WI38 (cell line): ENCODE measurements at regions not wholly inside any gene's neighbourhood (a gene's known extent, or its start where the extent isn't known, plus 50 kb on each side); places are given as distances from the start of the nearest gene placed in this dataset.

Source experiments
- H3K4me3 ChIP-seq: 2 replicates; pipeline ENCODE4 v1.5.1; 2011; ENCODE audit warnings: low read depth, mild to moderate bottlenecking, control low read depth, low read length
- CTCF ChIP-seq: IDR thresholded peaks from 2 replicates; pipeline ENCODE4 v1.5.1; 2012; ENCODE audit warnings: low read depth, mild to moderate bottlenecking, control low read depth, low read length

DNA sequence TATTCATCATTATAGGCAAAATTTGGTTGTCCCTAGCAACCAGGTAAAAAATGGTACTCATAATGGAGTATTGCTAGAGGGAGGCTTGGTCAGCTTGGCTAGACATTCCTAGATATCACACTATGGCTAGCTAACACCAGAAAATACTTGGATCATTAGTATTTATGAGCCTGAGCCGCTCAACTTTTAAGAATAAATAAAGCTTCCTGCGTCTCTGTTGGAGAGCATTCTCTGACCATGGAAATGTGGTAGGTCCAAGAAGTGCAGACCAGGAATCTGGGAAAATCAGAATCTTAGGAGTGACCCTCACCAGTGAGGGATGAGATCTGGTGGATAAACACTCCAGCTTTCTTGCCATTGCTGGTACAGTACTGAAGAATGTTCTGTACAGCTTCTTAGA lies 157.6 kb upstream of the AGR3 start:
- no peak overlapping the region for H3K4me3 ChIP-seq
- TF ChIP-seq CTCF, result no peak

DNA sequence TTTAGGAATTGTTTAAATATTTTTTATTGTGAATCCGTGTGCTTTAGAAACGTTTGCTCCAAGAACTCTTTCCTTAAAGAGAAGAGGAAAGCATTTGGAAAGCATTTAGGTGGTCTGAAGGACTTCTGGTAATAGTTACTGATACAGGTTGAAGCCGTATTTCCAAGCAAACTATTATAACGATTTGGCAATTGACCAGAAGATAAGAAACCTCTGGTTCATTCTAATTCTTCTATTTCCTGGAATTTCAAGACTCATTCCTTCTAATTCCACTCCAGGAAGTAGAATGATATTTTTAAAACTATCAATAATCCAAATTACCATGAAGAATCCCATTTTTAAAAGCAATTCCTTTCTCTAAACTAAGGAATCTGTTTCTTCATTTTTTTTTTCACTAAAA lies 158.9 kb upstream of the AGR3 start:
- no peak overlapping the region for H3K4me3 ChIP-seq
- no peak for TF ChIP-seq CTCF

- no peak overlapping the region for H3K4me3 ChIP-seq
- TF ChIP-seq CTCF, result no peak
These were observed 159.5 kb upstream of the AGR3 start for GRCh38 chr7:17041324-17041723.

GRCh38 chr7:17042211-17042610 lies 160.4 kb upstream of the AGR3 start:
- H3K4me3 ChIP-seq, result no peak overlapping the region
- TF ChIP-seq CTCF, result no peak

DNA sequence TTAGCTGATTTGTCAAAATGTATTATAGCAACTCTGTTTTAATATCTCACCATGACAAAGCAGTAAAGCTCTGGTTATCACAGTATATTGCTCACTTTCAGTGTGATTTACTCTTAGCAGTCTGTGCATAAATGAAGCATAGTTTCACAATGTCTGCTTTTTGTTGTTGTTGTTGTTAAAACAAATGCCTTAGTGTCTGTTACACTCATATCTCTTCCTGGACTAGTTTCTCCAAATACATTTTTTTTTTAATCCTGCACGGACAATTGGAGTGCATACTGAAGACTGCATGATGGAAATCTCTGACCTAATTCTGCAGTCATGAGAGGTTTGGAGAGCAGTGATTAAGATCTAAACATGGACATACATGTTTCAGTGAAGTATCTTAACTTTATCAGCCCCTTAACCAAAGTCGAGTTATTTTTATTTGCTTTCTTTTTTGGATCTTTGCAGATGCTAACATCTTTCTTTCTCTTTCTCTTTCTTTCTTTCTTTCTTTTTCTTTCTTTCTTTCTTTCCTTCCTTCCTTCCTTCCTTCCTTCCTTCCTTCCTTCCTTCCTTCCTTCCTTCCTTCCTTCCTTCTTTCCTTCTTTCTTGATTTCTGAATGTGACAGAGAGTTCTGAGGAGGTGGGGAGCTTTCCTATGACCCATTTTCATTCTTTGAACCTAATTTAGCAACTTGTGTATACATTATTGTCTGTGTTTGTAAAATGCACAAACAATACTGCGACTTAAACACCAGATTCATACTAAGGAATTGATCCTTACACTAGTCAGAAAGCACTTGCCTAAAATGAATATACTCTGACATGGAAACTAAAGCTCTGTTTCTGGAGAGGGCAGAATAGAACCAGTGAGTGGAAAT lies 161.5 kb upstream of the AGR3 start:
- no peak for TF ChIP-seq CTCF
- H3K4me3 ChIP-seq, result no peak overlapping the region

DNA sequence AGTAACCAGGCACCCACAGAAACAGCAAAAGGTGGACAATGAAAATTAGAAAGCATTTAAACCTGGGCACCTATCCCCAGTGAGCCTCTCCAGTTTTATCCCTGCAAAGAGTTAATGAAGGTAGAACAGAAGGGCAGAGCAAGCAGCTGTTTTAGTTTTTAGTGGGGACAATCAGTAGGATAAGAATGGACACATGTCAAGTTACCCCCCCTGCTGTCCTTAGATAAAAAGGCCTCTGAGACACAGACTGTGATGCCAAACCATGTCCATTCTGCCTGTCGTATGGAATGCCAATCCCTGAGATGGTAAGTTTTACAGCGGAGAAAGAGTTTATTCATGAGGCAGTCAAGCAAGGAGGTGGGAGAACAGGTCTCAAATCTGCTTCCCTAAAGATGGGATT lies 162.6 kb upstream of the AGR3 start:
- no peak overlapping the region for H3K4me3 ChIP-seq
- TF ChIP-seq CTCF, result no peak

DNA sequence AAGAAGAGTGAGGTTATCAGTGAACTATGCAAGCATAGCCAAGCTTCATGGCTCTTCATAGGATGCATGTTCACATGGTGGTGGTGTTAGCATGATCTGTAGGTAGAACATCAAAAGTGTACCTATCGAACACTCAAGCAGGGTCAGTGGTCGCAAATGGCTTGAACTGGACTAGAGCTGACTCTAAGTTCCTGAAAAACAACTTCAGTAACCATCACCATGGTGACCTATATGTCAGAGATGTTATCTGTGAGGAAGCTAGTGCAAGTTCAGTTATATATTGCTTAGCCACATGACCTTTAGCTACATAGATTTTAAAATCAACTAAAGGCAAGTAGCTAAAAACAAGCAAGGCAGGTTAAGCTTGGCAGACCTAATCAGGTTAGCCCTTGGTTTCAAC lies 163.1 kb upstream of the AGR3 start:
- TF ChIP-seq CTCF, result no peak
- H3K4me3 ChIP-seq, result no peak overlapping the region
